MM.1S (cell line): ENCODE measurements at regions not wholly inside any gene's neighbourhood (a gene's known extent, or its start where the extent isn't known, plus 50 kb on each side); places are given as distances from the start of the nearest gene placed in this dataset.

Experiments
- CTCF ChIP-seq: fragments of 300-600 bp; sonication (generic); IDR thresholded peaks from 2 replicates; pipeline ENCODE4 v1.5.1; 2016; ENCODE audit warnings: antibody characterized with exemption, low read length, mixed read lengths
- EZH2 ChIP-seq: fragments of 300-600 bp; sonication (generic); optimal IDR thresholded peaks from 2 replicates; pipeline ENCODE3; 2017; ENCODE audit warnings: low read depth, mild to moderate bottlenecking, antibody characterized with exemption, low read length, mixed read lengths

- TF ChIP-seq CTCF = no peak
- no peak for TF ChIP-seq EZH2
These were observed 246.5 kb upstream of the PLSCR5 start for GRCh38 chr3:146851665-146852064.
